Stimulated activated CD8-positive, alpha-beta memory T cell treated with anti-CD3 and anti-CD28 coated beads, Interleukin-12 subunit alpha, Interleukin-12 subunit beta, amount 100 ng/mL, for 4 hours (primary cell): ENCODE measurements at regions not wholly inside any gene's neighbourhood (a gene's known extent, or its start where the extent isn't known, plus 50 kb on each side); places are given as distances from the start of the nearest gene placed in this dataset.

Source experiments
- DNase-seq: peaks from one replicate; pipeline ENCODE4 v3.0.0-alpha.2; 2020; ENCODE audit warnings: low read depth

DNA sequence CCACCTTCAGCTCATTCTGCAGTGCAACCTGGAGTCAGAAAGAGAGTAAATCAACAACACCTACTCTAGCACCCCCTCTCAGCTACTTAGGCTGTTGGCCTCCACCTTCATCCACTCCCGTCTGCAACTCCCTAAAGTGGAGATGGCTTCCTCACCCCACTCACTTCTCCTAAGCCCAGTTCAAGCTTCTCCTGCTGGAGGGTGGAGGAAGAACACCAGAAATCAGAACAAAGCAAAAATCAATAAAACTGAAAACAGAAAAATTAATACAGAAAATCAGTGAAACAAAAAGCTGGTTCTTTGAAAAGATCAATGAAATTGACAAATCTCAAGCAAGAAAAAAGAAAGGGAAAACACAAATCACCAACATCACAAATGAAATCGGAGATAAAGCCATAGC lies 191.7 kb downstream of the ANAPC1 start:
- no peak for DNase-seq

DNA sequence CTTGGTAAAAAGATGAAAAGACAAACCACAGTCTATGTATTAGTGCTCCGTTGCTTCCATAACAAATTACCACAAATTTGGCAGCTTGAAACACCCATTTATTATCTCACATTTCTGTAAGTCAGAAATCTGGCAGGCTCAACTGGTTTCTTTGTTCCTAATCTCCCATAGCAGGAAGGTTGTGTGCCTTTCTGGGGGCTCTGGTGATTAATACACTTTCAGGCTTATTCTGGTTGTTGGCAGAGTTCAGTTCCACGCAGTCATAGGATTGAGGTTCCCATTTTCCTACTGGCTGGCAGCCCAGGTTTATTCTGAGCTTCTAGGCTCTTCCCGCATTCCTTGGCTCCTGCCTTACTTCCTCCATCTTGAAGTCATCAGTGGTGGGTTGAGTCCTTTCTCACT lies 189.3 kb downstream of the ANAPC1 start:
- no peak for DNase-seq

DNA sequence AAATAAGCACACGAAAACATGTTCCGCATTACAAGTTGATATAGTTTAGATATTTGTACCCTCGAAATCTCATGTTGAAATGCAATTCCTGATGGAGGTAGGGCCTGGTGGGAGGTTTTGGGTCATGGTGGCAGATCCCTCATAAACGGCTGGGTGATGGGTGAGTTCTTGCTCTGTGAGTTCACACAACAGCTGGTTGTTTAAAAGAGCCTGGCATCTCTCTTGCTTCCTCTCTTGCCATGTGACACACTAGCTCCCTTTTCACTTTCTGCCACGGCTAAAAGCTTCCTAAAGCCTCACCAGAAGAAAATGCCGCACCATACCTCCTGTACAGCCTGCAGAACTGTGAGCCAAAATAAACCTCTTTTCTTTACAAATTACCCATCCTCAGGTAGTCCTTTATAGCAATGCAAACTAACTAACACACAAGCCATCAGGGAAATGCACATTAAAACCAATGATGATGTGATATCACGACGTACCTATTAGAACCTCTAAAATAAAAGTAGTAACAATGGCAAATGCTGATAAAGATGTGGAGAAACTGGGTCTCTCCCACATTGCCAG lies 188.5 kb downstream of the ANAPC1 start:
- no peak for DNase-seq

DNA sequence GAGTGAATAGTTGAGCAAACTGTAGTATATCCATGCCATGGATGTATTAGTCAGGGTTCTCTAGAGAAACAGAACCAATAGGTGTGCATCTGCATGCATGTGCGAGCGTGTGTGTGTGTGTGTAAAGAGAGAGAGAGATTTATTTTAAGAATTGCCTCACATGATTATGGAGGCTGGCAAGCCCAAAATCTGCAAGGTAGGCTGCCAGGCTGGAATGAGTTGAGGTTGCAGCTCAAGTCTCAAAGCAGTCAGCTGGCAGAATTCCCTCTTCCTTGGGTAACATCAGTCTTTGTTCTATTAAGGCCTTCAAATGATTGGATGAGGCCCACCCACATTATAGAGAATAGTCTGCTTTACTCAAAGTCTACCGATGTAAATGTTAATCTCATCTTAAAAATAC lies 187.8 kb downstream of the ANAPC1 start:
- no peak for DNase-seq

DNA sequence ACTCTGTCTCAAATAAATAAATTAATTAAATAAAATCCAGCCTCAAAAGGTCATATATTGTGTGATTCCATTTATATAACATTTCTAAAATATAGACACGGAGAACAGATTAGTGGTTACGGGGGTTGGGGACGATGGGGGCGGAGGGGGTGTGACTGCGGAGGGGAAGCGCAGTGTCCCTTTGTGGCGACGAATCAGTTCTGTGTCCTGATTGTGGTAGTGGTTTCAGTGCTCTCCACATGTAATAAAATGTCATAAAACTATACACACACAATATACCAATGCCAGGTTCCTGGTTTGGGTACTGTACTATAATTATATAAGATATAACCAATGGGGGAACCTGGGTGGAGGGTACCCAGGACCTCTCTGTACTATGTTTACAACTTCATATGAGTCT lies 186.4 kb downstream of the ANAPC1 start:
- DNase-seq, result no peak

DNA sequence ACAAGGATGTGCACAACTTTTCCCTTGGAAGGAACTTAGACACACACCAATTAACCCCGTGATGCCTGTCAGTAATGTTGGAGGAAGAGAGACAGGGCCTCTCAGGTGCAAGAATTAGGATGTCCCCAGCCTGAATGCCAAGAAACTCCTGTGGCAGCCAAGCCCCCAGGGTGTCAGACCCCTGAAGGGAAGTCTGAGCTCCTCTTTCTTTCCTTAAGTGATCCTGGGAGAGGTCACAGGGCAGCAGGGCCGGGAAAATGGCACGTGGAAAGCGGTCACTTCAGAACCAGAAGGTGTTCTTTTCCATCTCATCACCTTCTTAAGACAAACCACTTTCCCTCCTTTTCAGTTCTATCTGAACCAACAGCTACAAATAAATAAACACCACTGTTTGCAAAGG lies 185.9 kb downstream of the ANAPC1 start:
- DNase-seq, result no peak

DNA sequence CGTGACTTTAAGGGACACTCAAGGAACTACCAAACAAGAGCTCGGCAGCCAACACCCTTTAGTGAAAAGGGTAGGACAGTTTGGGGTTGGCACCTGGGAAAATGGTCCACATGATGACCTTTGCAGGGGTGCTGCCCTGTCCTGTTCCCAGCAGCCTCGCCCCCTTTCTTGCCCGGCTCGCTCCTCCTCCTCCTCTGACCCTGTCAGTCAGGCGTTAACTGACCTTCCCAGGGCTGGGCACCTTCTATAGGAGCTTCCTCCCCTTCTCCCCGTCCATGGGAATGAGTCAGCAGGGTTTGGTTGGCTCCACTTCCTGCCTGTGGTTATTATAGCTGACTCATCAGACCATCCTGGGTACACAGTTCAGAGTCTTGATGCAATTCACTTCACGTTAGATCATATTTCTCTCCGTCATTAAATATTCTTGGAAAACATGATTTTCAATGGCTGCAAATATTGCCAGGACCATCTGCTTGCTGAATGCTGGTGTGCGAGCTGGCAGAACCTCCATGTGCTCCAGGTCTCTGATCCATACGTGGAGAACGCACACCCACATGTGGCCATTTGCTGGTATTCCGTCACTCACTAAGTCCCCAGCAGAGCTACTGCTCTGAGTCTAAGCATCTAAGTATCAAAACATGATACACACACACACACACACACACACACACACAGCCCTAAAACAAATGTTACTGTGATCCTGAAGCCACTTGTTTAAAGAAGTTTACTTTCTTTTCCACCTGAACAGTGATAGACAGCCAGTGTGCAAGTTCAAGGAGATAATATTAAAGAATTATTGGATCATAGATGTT lies 185.0 kb downstream of the ANAPC1 start:
- peak; percentile 39 for DNase-seq

DNA sequence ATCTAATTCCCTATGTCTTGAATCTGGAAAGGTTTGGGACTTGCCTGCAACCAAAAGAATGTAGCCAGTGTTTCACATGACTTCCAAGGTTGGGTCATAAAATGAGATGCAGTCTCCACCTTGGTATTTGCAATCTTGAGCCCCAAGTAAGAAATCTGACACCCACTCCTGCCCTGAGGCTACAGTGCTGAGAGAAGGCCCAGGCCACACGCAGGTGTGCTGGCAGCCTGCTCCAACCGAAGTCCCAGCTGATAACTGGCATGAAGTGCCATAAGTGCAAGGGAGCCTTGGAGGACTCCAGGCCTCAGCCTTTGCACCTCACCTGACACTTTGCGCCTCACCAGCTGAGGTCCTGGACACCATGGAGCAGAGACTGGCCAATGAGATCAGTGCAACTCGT lies 182.7 kb downstream of the ANAPC1 start:
- DNase-seq, result no peak

DNA sequence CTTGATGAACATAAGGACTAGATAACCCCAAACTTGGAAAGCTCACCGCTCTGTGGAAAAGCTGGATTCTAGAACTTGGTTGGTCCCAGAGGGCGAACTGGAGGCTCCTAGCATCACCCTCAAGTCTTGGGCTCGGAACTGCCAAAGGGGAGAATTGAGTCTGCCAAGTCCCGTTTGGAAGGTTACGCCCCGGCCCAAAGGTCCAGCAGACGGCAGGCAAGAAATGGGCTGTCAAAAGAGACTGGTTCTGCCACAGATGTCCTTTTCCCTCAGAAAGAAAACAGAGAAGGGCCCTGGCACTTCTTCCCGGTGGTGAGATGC lies 182.2 kb downstream of the ANAPC1 start:
- DNase-seq, result no peak

DNA sequence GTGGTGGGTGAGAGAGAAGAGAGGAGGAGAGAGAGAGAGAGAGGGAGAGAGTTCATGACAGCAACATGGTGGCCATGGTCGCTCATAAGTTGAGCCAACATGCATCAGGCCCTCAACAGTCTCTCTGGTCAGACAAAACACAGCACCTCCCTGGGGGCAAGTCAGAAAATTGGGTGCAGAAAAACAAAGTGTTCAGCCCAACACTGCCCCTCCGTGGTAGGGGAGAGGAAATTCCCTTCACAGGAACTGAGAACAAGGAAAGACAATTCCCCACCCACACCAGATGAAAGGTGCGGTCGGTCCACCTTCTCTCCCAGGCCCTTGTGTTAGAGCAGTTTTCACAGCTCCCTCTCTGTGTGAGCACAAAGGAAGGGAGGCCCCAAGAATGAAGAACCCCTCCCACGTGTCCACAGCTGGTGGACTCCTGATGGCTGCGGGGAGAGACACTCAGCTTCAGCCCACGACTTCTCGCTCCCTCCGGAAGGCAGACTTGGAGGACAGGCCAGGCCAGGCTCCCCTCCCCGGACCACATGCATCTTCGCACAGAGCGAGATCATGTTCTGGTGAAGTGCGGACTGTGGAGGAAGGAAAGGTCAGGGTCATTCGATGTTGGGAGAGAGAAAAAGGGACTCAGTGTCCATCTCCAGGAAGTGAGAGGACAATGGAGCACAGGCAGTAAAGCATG lies 181.7 kb downstream of the ANAPC1 start:
- DNase-seq, result no peak

DNA sequence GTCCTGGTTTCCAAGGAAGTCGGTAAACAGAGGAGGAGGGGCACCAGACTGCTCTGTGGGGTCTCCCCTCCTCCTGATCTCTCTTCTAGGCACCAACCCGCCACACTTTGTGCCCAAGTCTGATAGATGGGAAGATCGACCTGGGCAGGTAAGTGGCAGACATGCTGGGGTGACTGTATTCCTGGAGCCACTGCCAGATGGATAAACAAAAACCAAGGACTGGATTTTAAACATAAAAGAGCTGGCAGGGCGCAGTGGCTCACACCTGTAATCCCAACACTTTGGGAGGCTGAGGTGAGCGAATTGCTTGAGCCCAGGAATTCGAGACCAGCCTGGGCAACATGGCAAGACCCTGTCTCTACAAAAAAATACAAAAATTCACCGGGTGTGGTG lies 181.2 kb downstream of the ANAPC1 start:
- no peak for DNase-seq

DNA sequence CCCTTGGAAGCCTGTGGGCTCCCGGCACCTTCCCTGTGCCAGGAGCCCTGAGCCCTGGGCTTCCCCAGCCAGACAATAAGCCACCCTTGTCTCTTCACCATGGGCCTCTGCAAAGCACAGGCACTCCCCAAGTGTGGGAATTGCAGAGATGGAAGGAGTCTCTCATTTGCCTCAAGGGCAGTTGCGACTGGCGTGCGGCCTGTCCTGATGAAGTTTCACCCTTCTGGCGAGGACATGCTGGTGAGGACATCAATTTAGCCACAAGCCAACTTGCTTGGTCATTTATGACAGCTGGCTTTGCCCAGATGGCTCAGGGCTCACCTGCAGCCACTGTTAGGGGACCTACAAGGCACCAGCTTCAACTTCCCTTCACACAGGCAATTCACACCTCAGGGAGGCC lies 180.2 kb downstream of the ANAPC1 start:
- no peak for DNase-seq

DNA sequence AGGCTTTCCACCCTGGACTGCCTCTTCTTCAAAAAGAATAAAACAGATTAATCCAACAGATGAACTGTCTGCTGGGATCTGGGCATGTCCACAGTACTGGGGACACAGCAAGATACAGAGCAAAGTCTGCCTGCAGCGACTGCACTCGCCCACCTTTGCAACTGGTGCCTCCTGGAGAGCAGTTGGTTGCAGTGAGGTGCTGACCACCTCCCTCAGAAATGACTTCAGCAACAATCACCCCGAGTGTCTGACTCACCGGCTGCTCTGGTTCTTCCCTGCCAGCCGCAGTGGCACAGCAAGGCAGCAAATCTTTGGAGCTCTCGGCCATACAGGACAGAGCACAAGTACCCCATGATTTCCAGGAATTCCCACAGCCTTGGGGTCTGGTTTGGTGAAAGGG lies 179.7 kb downstream of the ANAPC1 start:
- DNase-seq, result no peak

DNA sequence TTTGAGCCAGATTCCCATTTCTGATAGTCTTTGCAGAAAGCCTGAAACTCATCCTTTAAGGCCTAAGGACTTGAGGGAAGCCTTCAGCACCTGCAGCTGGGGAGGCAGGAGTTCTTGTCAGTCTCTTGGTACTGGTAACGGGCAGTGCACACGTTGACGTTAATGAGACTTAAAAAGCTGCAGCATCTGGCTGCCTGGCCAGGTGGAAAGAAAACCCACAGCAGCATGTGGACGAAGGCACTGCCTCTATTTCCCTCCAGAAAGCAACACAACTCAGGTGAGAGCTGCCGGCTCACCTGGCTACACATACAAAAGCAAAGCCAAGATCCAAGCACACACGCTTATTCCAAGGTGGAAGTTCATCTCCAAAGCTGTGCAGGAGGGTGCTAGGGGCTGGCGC lies 178.8 kb downstream of the ANAPC1 start:
- DNase-seq, result no peak

DNA sequence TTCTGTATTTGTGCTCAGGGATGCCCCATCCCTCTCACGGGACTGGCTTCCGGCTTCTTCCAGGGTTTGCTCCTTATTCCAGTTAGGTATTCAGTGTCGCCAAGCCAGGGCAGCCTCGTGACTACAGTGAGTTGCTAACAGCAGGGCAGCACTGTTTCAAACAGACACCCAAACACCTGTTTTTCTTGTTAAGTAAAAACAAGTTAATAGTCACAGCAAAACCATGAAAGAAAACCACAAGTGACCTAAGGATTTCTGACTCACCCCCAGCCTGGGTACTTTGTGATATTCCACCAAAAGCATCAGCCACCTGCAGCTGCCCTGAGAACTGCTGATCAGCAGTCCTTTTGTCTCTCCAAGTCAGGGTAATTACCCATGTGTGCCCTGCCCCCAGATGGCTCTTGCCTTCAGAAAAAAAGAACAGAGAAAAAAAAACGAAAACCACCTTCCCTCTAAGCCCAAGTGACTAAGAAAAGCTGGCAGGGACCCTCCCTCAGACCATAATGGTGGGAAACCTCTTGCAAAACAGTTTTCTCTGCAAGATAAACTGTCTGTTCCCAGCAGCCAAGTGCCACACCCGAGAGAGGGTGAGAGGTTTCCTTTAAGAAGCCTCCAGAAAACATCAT lies 178.2 kb downstream of the ANAPC1 start:
- no peak for DNase-seq

DNA sequence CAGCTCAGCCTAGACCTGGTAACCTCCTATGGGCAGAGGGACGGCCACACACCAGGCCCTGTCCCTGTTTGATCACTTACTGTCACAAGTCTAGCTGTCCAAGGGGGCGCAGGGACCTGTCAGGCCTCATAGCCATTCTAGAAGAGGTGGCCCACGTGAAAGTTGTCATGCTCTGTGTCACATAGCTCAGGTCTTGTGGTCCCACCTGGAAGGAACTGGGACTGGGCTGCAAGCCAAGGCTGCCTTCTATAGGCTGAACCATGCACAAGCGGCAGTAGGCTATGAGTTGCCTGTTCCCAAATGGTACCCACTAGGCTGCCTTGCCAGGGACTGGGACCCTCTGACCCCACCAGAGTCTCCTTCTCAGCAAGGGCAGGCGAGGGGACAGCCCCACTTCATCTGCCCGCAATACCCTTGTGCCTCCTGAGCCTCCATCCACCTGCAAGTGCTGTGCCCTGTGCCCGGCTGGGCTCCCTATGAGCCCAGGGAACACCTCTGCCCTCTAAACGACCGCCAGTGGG lies 177.5 kb downstream of the ANAPC1 start:
- no peak for DNase-seq

DNA sequence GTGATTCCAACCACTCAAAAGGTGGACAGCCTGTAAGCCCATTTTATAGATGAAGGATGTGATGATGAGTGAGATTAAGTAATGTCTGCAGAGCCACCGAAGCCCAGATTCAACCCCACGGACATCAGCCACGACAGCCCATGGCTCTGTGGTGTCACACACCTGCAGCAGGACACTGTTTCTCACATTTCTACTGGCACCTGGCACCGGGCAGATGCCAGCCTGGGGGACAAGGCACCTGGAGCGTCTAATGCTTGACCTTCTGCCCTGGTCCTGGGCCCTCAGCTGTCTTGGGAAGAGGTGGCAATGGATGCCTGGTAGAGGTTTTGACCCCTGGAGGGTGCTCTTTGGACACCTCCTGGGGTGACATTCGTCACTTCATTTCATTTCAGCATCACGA lies 176.3 kb downstream of the ANAPC1 start:
- DNase-seq, result no peak

DNA sequence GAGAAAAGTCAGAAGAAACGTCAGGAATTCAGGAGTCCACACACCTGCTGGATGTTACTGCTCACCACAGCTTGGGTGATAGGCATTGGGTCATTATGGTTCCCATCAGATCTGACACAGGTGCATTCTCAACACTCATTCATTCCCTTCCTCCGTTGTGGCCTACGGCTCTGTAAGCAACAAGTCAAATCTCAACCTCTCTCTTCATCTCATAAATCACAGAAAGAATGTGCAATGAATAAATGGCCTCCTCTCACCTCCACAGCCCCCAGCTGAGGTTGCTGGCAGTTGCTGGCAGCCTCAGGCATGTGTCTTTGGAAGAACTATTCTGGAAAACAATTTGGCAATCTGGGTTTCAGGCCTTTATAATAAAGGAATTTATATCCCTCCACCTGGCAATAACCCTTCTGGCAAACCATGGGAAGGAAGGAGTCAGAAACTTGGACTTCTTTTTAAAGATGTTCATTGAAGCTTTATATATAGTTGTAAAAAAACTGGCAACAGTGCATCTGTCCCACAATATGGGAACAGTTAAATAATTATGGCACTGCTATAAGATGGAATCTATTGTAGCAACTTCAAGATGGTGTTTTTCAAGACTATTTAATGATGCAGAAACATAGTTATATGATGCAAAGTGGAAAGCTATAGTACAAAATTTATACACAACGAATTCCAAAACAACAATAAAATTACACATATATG lies 175.4 kb downstream of the ANAPC1 start:
- DNase-seq, result no peak

DNA sequence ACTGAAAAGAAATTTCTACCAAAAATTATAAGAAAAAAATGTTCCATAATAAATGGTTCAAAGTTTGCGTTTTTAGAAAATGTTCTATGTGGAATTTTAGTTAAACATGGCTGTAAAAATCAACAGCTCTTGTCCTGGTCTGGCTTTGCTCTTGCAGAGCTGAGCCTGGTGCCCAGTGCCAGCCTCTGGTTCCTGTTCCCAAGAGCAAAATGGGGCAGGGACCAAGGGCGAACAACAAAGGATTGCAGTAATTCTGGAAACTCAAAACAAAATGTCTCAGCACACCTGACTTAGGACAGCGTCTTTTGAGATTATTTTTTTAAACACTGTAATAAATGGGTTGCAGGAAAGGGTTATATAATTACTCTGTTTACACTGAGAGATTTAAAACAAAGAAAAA lies 174.7 kb downstream of the ANAPC1 start:
- DNase-seq, result no peak

DNA sequence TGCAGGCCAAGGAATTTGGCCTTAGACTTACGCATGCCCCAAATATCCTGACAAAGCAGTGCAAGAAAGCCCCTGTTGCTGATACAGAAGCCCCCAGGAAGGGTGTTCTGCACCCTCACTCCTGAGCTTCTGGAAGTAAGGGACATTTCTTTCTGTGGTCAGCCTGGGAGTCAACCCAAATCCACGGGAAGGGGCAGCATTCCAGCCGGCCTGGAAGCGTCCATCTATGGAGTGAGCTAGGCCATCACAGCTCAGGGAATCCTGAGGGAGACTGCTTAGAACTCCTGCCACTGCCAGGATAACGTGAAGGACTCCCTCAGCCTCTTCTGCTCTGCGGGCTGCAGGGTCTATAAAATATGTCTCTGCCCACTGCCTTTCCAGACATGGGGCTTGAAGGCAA lies 173.9 kb downstream of the ANAPC1 start:
- DNase-seq, result no peak

DNA sequence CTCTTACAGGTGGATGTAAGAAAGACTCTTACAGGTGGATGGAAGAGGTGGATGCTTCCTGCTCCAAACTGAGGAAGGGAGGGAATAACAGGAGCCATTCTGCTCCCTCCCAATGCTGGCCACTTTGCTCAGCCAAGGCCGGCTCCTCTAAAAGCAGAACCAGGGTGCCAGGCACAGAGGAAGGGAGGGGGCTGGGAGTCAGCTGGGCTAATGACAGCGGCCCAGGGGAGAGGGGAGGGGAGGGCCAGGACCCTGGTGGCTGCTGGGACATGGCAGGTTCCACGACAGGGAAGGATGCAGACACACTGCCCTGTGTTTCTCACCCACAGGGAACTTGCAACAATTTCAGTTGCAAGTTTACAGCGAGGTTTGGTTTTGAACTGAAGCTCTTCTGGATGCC lies 173.4 kb downstream of the ANAPC1 start:
- DNase-seq, result no peak

DNA sequence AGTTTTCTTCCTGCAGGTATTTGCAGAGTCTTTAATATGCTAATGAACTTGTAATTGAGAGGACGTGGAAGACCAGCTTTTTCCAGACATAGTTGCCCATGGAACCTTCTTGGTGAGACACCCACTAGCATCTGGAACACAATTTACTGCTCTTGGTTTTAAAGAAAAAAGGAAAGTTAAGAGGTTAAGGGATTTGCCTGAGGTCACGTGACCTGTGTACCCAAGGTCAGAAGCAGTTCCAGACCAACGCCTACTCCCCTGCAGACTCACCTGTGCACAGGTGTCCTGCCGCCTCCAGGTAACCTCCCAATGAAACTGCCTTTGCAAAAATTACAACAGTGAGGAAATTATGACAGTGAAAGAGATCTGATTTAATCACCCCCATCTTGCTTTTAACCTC lies 172.7 kb downstream of the ANAPC1 start:
- DNase-seq, result no peak
